Transverse colon (tissue), 4 donors: ENCODE measurements at regions not wholly inside any gene's neighbourhood (a gene's known extent, or its start where the extent isn't known, plus 50 kb on each side); places are given as distances from the start of the nearest gene placed in this dataset.

Source experiments
- DNase-seq: peaks from one replicate; pipeline ENCODE4 v3.0.0-alpha.2; 2019
- H3K27ac ChIP-seq, 4 donors: fragments of 200-600 bp; sonication (generic); 2 replicates each; pipeline ENCODE4 v1.5.1; 2016 to 2018; ENCODE audit warnings: inconsistent platforms in 4 of 4
- H3K27me3 ChIP-seq: fragments of 200-600 bp; sonication (generic); 2 replicates; pipeline ENCODE4 v1.5.1; 2017; ENCODE audit warnings: inconsistent platforms
- H3K36me3 ChIP-seq, 4 donors: fragments of 200-600 bp; sonication (generic); 2 replicates each; pipeline ENCODE4 v1.5.1; 2017 to 2019; ENCODE audit warnings: inconsistent platforms in 4 of 4
- H3K4me1 ChIP-seq, 4 donors: fragments of 200-600 bp; sonication (generic); 2 replicates each; pipeline ENCODE4 v1.5.1; 2017 to 2020; ENCODE audit warnings: inconsistent platforms in 4 of 4
- H3K4me3 ChIP-seq, 4 donors: fragments of 200-600 bp; sonication (generic); 1 replicate in 1 of 4; 2 replicates in 3 of 4; pipeline versions ENCODE4 v1.5.1 to v1.6.1; 2017 to 2019; ENCODE audit warnings: inconsistent platforms in 4 of 4
- H3K9me3 ChIP-seq, 2 donors: fragments of 200-600 bp; sonication (generic); 2 replicates each; pipeline ENCODE4 v1.5.1; 2017 to 2019; ENCODE audit warnings: inconsistent platforms in 2 of 2
- CTCF ChIP-seq, 5 experiments: fragments of 200-600 bp in 3 of 5; fragments of 450-650 bp in 2 of 5; sonication (generic) in 3 of 5; IDR thresholded peaks; 1 replicate in 2 of 5; 2 replicates in 3 of 5; pipeline ENCODE4 v1.5.1; 2016 to 2017; ENCODE audit warnings: antibody characterized with exemption in 5 of 5, inconsistent platforms in 3 of 5, mild to moderate bottlenecking in 2 of 5, moderate library complexity in 1 of 5
- EP300 ChIP-seq: sonication (generic); formaldehyde crosslinking; IDR thresholded peaks from one replicate; pipeline ENCODE4 v1.6.1; 2017; ENCODE audit warnings: antibody characterized with exemption, low read depth
- POLR2A ChIP-seq: fragments of 450-650 bp; IDR thresholded peaks from one replicate; pipeline ENCODE4 v1.6.1; 2016; ENCODE audit warnings: antibody characterized with exemption, mild to moderate bottlenecking, moderate library complexity
- POLR2AphosphoS5 ChIP-seq, 3 donors: sonication (generic); formaldehyde crosslinking; IDR thresholded peaks; one replicate each; pipeline ENCODE4 v1.6.1; 2016; ENCODE audit warnings: antibody characterized with exemption in 3 of 3
- WGBS, 2 donors: methylation state at CpG; one replicate each; pipeline ENCODE4 v1.1.5; 2018; ENCODE audit warnings: low coverage in 1 of 2; 5-methylcytosine and 5-hydroxymethylcytosine counted together
- in situ Hi-C, 4 donors: fragments of 200-750 bp; cut with MboI; loops; one replicate each; pipeline versions ENCODE4 v1.15.0 to v1.15.1; 2017; ENCODE audit warnings: low sequenced_read_pairs in 3 of 4, low pct_ligation_motif_present in 1 of 4, low pct_unique_long_range_greater_than_20kb in 1 of 4
- intact Hi-C: fragments of 100-400 bp; cut with DNase I; formaldehyde crosslinking; loops from one replicate; pipeline ENCODE4 v1.15.1; 2023; ENCODE audit warnings: low total_unique reads

GRCh38 chr16:13397126-13397525, 495.7 kb downstream of the SHISA9 start:
- in situ Hi-C loops: no loop called here

GRCh38 chr16:13401641-13402040, 500.2 kb downstream of the SHISA9 start:
- no peaks in the 10 kb centered on the region for H3K27me3 ChIP-seq
- H3K36me3 ChIP-seq: no peaks in the 10 kb centered on the region
- no peak overlapping the region for H3K4me3 ChIP-seq
- TF ChIP-seq CTCF (IDR thresholded peaks at IDR 0.05) (no peak), EP300 (no peak), POLR2AphosphoS5 (IDR thresholded peaks at IDR 0.05) (no peak), POLR2A (no peak)
- H3K27ac ChIP-seq: no peak overlapping the region
- in situ Hi-C loops (no loop called here), intact Hi-C loops (no loop called here)
- no peaks in the 10 kb centered on the region for H3K9me3 ChIP-seq
- whole genome bisulfite sequencing, 2 donors: 82 to 84% methylated on average over 3 to 4 of the region's 4 CpGs
- no peaks in the 10 kb centered on the region for H3K4me1 ChIP-seq
- DNase-seq: no peak

More at GRCh38 chr16:13397126-13397525, 495.7 kb downstream of the SHISA9 start:
- no peak for DNase-seq
- no peaks in the 10 kb centered on the region for H3K4me1 ChIP-seq
- no peaks in the 10 kb centered on the region for H3K27me3 ChIP-seq
- H3K36me3 ChIP-seq: no peaks in the 10 kb centered on the region
- no peak overlapping the region for H3K4me3 ChIP-seq
- intact Hi-C loops: no loop called here
- H3K27ac ChIP-seq: no peak overlapping the region
- no peaks in the 10 kb centered on the region for H3K9me3 ChIP-seq
- TF ChIP-seq CTCF (IDR thresholded peaks at IDR 0.05) (no peak), POLR2AphosphoS5 (IDR thresholded peaks at IDR 0.05) (no peak), EP300 (no peak), POLR2A (no peak)
- 82 to 100% methylated on average over 2 to 7 of the region's 7 CpGs for WGBS, 2 donors

DNA sequence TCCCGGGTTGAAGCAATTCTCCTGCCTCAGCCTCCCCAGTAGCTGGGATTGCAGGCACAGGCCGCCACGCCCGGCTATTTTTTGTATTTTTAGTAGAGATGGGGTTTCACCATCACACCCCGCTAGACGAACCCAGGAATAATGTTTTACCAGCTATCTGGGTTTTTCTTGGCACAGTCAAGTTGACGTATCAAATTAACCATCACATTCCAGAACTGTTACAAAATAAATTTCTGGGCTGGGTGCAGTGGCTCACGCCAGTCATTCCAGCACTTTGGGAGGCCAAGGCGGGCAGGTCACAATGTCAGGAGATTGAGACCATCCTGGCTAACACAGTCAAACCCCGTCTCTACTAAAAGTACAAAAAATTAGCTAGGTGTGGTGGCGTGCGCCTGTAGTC, 501.2 kb downstream of the SHISA9 start:
- Histone ChIP-seq H3K36me3 (no peaks in the 10 kb centered on the region), H3K27me3 (no peaks in the 10 kb centered on the region), H3K4me3 (no peak overlapping the region), H3K27ac (no peak overlapping the region), H3K4me1 (no peaks in the 10 kb centered on the region), H3K9me3 (no peaks in the 10 kb centered on the region)
- in situ Hi-C loops: no loop called here
- no peak for DNase-seq
- 93 to 96% methylated on average over 9 to 12 of the region's 12 CpGs for WGBS, 2 donors
- intact Hi-C loops: no loop called here
- TF ChIP-seq POLR2A (no peak), CTCF (IDR thresholded peaks at IDR 0.05) (no peak), EP300 (no peak), POLR2AphosphoS5 (IDR thresholded peaks at IDR 0.05) (no peak)

- intact Hi-C loops (no loop called here), in situ Hi-C loops (no loop called here)
- Histone ChIP-seq H3K4me1 (no peaks in the 10 kb centered on the region), H3K36me3 (no peaks in the 10 kb centered on the region), H3K9me3 (peaks cover 0 to 4% of the 10 kb centered on the region in 2 donors), H3K27ac (no peak overlapping the region), H3K4me3 (no peak overlapping the region), H3K27me3 (no peaks in the 10 kb centered on the region)
- no peak for DNase-seq
- TF ChIP-seq POLR2AphosphoS5 (IDR thresholded peaks at IDR 0.05) (no peak), POLR2A (no peak)
These were observed 501.9 kb downstream of the SHISA9 start for GRCh38 chr16:13403326-13403725.

DNA sequence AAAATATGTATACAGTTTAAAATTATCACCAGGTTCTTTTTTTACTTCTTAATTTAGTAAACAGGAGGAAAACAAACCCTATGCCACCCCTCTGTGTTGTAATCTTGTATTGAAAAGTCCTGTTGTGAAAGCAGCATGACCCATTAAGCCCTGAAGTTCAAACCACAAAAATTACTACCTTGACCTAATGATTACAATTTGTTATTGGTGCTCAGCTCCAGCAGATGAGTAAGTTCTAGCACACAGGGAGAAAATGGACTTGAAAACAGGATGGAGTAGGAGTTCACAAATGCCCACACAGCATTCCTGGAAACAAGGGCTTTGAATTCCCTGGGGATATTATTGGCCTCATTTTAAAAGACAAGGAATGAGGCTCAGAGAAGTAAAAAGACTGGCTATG, 505.8 kb upstream of the ERCC4 start:
- no peak for TF ChIP-seq POLR2A
- TF ChIP-seq CTCF (IDR thresholded peaks at IDR 0.05): no peak
- no peak for TF ChIP-seq EP300
- TF ChIP-seq POLR2AphosphoS5 (IDR thresholded peaks at IDR 0.05): no peak
- no peak for DNase-seq
- no peak overlapping the region for H3K27ac ChIP-seq
- H3K4me3 ChIP-seq: no peak overlapping the region
- H3K9me3 ChIP-seq: no peaks in the 10 kb centered on the region
- no peaks in the 10 kb centered on the region for H3K27me3 ChIP-seq
- in situ Hi-C loops (no loop called here), intact Hi-C loops (no loop called here)
- no peaks in the 10 kb centered on the region for H3K36me3 ChIP-seq
- H3K4me1 ChIP-seq: no peaks in the 10 kb centered on the region
